Eye (tissue), 1 donor: ENCODE measurements at regions not wholly inside any gene's neighbourhood (a gene's known extent, or its start where the extent isn't known, plus 50 kb on each side); places are given as distances from the start of the nearest gene placed in this dataset.

ENCODE experiments used
- DNase-seq: peaks from one replicate; pipeline ENCODE4 v3.0.0-alpha.2; 2015

GRCh38 chr18:39918847-39919246 lies 2036.2 kb upstream of the PIK3C3 start:
- DNase-seq: no peak

DNA sequence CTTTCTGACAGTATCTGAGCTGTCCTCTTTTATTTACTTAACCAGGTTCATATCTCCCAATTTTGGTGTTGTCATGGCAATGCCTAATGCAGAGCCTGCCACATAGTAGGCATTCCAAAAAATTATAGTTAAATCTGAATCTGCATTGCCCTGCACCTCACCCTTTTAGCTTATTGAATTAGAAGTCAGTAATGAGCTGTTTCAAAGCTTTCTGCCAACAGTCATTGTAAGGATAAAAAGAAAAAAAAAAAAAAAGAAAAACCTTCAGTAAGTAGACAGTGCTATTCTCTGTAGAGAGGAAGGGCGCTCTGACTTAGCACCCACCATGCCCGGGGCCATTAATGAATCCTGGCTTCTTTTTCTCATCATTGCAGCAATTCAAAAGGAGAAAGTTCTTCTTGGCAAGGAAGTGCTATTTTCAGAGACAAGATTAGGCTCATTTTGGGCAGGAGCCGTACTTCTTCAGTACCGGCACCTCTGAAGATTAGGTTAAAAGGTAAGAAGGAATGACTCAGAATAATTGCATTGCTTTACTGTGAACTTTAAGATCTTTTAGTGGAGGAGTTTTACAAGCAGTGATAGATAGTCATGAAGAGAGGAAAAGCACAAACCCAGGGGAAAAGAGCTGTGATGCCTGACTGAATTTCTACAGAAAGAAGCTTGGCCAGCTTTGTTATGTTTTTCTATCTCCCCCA lies 2041.2 kb upstream of the PIK3C3 start:
- DNase-seq: peak; percentile 7

- no peak for DNase-seq
Observed at GRCh38 chr18:39911716-39912115, 2043.3 kb upstream of the PIK3C3 start.

DNA sequence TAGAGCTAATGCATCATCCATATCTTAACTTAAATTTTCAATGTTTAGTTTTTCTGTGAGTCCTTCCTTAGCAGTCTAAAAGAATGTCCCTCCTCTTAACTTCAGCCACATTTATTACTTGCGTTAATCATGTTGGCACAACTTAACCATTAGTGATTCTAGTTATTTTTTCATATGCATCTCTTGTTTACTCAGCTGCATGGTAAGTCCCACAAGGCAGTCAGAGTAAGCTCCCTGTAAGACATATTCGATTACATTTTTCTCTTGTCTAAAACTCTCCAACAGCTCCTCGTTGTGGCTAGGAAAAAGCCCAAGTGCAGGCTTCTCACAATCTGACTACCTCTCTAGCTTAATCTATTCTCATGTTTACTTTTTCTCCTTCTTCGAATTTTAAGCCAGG lies 2045.3 kb upstream of the PIK3C3 start:
- DNase-seq: no peak

DNA sequence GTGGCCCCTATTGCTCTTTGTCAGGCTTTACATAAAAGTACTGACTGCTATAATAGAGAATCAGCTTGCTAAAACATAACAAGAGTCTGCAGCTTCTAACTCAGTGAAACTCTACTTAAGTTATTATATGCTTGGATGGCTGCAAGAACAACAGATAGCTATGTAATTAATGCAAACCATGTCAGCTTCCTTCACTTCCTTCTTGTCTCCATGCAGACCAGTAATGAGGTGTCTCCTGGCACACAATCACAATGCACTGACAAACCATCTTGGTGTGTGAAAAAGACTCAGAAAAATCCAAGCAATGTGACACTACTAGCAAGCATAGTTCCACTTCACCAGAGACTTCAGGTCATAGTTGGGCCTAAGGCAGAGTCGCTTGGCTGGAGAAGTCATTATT lies 2068.9 kb upstream of the PIK3C3 start:
- DNase-seq: peak; percentile 61

- DNase-seq: no peak
Observed at GRCh38 chr18:39872651-39873050, 2082.4 kb upstream of the PIK3C3 start.

- DNase-seq: no peak
Observed at GRCh38 chr18:39871961-39872360, 2083.1 kb upstream of the PIK3C3 start.

- DNase-seq: peak; percentile 26
Observed at GRCh38 chr18:39870591-39870990, 2084.4 kb upstream of the PIK3C3 start.

DNA sequence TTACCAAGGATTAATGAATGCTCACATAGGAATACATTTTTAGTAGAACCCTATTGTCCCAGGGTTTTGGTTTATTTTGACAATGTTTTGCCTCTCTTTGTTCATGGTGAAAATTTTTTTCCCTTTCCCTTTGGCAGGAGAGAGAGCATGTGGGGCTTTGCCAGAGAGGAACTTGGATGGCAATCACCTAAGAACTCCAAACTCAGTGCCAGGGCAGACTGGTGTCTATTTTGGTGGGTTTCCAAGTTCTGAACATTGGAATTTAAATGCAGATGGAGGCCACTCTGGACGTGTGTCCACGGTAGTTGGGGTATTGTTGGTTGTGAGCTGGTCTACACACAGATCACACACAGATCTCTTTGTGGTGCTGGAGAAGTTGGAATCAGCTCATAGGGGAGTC lies 2091.1 kb upstream of the PIK3C3 start:
- DNase-seq: no peak

GRCh38 chr18:39862341-39862740 lies 2092.7 kb upstream of the PIK3C3 start:
- DNase-seq: no peak

DNA sequence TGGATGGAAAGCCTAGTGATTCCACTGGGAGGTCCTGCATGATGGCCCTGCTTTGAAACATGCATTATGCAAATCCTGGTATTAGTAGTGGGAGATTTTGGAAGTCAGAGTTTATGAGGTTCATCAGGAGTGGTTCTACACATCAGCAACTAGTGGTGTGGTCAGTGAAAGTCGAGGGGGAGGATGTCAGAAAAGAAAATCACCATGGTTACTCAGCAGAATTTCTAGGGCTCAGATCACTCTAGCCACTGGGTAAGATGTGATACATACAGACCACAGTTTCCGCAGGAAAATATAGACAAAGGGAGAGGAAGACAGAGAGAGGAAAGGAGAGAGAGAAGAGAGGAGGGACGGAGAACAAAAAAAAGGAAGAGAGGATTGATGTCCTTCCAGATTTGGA lies 2100.7 kb upstream of the PIK3C3 start:
- DNase-seq: no peak

GRCh38 chr18:39846265-39846664 lies 2108.8 kb upstream of the PIK3C3 start:
- DNase-seq: peak; percentile 77

DNA sequence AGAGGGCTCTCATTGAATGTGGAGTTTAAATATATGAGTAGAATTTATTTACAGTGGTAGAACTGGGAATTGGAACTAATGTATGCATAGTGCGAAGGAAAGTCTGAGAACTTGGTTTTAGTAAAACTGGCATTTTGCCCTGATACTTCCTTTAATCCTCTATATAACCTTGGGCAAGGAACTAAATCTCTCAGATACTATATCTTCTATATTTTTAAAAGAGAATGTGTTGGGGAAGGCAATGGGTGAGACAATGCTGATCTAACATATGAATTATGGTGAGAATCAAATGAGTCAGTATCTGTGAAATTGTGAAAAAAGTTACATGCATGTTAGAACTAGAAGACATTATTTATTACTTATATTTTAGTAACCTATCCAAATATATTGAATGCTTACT lies 2109.4 kb upstream of the PIK3C3 start:
- peak; percentile 15 for DNase-seq

DNA sequence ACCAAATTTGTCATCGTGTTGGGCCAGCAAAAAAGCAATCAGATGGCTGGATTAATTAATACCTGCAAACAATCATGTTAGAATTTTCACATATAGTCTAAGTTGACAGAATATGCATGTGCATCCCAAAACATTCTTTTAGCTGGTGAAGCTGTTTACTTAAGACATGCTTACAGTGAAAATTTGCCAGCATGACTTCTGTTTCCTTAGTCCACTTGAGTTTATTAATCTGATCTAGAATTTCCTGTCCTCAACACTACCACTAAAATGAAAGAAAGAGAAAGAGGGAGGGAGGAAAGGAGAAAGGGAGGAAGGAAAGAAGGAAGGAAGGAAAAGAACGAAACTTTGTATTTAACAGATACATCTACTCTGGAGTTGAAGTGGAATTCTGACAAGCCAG lies 2109.9 kb upstream of the PIK3C3 start:
- no peak for DNase-seq

DNA sequence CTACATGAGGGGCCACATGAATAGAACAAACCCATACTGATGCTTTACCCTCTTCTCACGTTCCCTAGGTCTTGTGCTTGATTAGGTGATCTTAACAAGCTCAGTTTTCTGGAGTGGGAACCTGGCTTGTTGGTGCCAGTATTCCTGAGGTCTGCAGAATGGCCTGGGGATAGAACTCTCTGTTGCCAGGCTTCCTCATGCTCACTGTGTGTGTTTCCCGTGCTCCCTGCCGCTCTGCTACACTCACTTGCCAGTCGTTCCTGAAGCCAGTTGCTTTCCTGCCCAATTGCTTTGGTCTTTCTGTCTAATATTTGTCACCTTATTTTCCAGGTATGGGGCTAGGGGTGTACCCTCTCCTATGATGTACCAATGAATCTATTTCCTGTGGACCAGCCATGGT lies 2111.5 kb upstream of the PIK3C3 start:
- DNase-seq: no peak

- DNase-seq: peak; percentile 64
Observed at GRCh38 chr18:39842366-39842914, 2112.6 kb upstream of the PIK3C3 start.

DNA sequence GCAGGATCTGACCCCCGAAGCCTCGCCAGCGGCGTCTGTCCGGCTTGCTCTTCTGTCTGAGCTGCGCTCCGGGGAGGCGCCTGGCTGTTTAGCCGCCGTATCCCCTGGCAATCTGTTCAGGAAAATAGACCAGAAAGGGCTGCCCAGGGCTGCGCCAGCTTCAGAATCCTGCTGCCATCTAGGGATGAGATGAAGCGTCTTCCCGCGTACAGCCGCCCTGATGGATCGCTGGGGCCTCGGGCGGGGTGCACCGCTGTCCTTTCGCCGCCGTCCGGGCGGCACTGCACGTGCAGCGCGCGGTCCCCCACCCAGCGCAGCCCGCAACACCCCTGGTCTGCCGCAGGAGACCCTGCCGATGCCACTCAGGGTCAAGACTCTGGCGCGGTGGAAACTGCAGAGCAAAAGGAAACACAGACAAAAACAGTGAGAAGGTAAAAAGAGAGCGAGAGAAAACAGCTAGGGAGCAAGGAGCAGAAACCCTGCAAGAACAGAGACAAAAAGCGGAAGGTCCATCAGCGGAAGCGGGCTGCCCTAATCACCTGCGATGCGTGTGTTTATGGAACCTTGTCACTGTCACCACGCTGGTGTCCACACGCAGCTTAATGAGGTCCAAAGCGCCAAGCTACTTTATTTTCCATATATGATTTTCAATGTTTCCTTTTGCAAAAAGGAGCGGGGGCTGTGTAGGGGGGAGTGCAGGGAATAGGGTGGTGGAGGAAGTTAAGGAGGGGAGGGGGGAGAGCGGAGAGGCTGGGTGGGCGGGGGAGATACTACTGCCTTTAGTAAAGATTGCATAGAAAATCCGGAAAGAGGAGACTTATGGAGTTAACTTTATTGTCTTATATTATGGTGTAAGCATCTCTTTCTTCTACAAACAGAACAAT lies 2113.3 kb upstream of the PIK3C3 start:
- DNase-seq: peak; percentile 93

DNA sequence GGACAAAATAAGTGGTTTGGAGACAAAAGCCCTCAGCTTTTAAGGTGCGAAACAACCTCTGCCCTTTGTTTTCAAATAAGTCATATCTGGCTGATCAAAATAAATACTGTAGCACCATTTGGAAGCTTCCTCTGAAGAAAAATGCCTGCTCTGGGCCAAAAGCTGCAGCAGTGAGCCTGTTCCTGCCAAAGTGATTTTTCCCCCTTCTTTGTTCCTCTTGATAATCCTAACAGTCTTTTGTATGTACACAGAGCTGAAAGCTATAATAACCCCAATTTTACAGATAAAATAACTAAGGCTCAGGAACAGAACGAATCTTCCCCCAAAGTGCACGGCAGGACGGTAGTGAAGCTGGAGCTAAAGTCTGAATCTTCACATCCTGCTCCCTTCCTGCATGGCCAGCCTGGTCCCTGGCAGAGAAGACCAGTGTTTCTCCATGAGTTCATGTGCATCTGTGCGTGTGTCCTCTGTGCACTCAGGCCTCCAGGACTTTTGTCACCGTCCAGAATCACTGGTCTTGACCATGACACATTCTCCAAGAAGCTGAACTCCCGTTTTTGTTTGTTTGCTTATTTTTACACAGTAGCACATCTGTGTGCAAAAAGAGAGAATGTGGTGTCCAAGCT lies 2114.1 kb upstream of the PIK3C3 start:
- no peak for DNase-seq

DNA sequence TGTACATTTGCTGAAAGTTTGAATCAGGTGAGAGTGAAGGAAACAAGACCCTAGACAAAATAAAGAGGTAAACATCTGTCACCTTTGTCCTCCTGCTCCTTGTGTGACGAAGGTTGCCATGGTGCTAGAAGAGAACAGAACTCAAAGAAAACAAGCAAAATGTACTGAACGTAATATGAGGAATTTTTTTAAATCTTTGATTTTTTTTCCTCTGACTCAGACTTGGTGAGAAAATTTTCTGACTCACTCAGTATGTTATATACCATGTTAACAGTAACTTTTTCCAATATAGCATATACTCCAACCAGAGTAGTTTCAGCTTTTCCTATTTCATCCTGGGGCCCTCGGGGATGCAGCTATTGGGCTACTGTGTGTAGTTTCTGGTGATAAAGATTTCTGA lies 2114.6 kb upstream of the PIK3C3 start:
- DNase-seq: no peak

DNA sequence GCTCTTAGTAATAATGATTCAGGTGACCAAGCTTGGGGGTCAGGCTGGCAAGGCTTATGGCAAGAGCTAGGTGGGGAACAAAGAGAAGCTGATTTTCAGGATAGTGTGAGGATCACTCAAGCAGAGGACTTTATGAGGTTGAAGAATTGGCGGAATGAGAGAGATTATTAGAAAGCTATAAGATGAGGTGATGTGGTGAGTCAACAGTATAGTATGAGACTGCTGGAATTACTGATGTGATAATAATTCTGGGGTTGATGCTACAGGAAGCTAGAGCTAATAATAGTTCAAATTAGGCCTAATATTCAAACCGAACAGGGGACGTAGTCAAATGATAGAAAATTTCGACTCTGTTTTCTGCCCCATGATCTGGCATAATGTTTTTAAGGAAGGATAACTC lies 2115.3 kb upstream of the PIK3C3 start:
- DNase-seq: no peak

DNA sequence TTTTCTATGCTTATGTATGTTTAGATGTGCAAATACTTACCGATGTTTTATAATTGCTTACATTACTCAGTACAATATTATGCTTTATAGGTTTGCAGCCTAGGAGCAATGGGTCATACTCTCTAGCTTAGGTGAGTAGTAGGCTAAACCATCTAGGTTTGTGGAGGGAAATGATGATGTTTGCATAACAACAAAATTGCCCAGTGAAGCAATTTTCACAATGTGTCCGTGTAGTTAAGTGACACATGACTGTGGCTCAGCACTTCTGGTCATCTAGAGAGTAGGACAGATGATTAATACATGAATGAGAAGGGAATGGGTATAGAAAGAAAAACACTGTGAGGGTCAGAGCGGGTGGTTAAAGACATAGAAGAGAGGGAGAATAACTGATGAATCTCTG lies 2116.2 kb upstream of the PIK3C3 start:
- DNase-seq: no peak

DNA sequence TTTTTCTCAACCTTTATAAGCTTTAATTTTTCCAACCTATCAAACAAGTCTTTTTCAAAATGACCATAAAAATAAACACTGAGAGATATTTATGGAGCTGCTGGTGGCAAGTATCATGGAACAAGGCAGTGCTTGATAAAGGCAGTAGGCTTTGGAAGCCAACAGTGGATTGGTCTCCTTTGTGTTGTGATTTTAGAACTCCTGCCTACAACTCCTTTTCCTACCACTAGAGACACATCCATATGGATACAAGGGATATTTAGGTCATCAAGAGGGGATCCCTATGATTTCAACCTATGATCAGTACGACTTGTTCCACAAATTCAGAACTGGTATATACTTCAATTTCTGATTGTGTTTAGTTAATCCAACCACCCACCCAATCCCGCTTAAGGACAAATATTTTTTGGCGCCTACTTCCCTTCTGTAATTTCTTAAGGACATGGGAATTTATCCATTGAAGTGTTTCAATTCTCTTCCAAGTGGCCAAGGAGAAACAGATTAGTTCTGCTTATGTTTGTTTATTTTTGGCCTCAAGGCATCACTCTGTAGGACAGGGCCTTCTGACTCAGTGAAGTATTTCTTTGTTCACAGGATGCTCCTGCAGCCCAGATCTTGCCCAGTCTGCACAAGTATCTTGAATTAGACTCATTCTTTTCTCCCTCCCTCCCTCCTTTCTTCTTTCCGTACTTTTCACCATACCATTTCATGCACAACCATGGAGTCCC lies 2119.6 kb upstream of the PIK3C3 start:
- DNase-seq: no peak

GRCh38 chr18:39834636-39835035 lies 2120.4 kb upstream of the PIK3C3 start:
- no peak for DNase-seq
